ENCODE measurements at regions not wholly inside any gene's neighbourhood (a gene's known extent, or its start where the extent isn't known, plus 50 kb on each side); places are given as distances from the start of the nearest gene placed in this dataset.

- ChIA-PET POLR2A (interaction anchor here (0.8 to 2.8 kb wide), 4 partner anchors 28 to 62 kb away, joined by 3 to 10 read pairs (median 5); partner anchors contain the start of gene HSPA13), CTCF (interaction anchor here (0.5 to 2.1 kb wide), 13 partner anchors 12 to 1409 kb away, joined by 3 to 6 read pairs (median 4); partner anchors contain the start of gene HSPA13)
- Mint-ChIP-seq H3K9me3 (ENCODE audit: unreplicated experiment) (peaks cover 7% of the 10 kb centered on the region), H3K27ac (ENCODE audit: low read depth, unreplicated experiment) (no peak overlapping the region), H3K4me3 (ENCODE audit: unreplicated experiment) (no peak overlapping the region), H3K4me1 (ENCODE audit: insufficient read depth, unreplicated experiment) (peaks cover 11% of the 10 kb centered on the region), H3K27me3 (ENCODE audit: insufficient read depth, unreplicated experiment) (no peaks in the 10 kb centered on the region), H3K36me3 (ENCODE audit: insufficient read depth, unreplicated experiment) (no peaks in the 10 kb centered on the region)
- TF ChIP-seq CTCF (IDR thresholded peaks at IDR 0.05; ENCODE audit: unreplicated experiment) = no peak
- no TSS peak for BruUV-seq (replicated peaks)
- intact Hi-C loops (cut with micrococcal nuclease) = no loop called here
- peak; percentile 61 for DNase-seq (ENCODE audit: unreplicated experiment)
Measured at GRCh38 chr21:14321042-14321441, 61.9 kb downstream of the HSPA13 start.

GRCh38 chr21:14319805-14320204 is 63.1 kb downstream of the HSPA13 start:
- ChIA-PET POLR2A (no interaction called here), CTCF (interaction anchor here (1.1 kb wide), 1 partner anchor 9 kb away, joined by 3 read pairs; no protein-coding TSS in a partner anchor)
- Mint-ChIP-seq H3K9me3 (ENCODE audit: unreplicated experiment) (peaks cover 7% of the 10 kb centered on the region), H3K27ac (ENCODE audit: low read depth, unreplicated experiment) (no peak overlapping the region), H3K4me3 (ENCODE audit: unreplicated experiment) (no peak overlapping the region), H3K4me1 (ENCODE audit: insufficient read depth, unreplicated experiment) (peaks cover 11% of the 10 kb centered on the region), H3K36me3 (ENCODE audit: insufficient read depth, unreplicated experiment) (no peaks in the 10 kb centered on the region), H3K27me3 (ENCODE audit: insufficient read depth, unreplicated experiment) (no peaks in the 10 kb centered on the region)
- TF ChIP-seq CTCF (IDR thresholded peaks at IDR 0.05; ENCODE audit: unreplicated experiment) = no peak
- DNase-seq (ENCODE audit: unreplicated experiment) = no peak
- intact Hi-C loops (cut with micrococcal nuclease) = no loop called here
- no TSS peak for BruUV-seq (replicated peaks)

GRCh38 chr21:14318578-14318977 is 64.4 kb downstream of the HSPA13 start:
- intact Hi-C loops (cut with micrococcal nuclease) = no loop called here
- H3K4me1 Mint-ChIP-seq (ENCODE audit: insufficient read depth, unreplicated experiment) = peaks cover 11% of the 10 kb centered on the region
- no TSS peak for BruUV-seq (replicated peaks)
- no peak for TF ChIP-seq CTCF (IDR thresholded peaks at IDR 0.05; ENCODE audit: unreplicated experiment)
- DNase-seq (ENCODE audit: unreplicated experiment) = no peak
- peaks cover 1% of the 10 kb centered on the region for H3K9me3 Mint-ChIP-seq (ENCODE audit: unreplicated experiment)
- ChIA-PET CTCF (interaction anchor here (0.5 to 1.5 kb wide), 3 partner anchors 84 to 1235 kb away, joined by 3 to 4 read pairs (median 4); no protein-coding TSS in a partner anchor), POLR2A (no interaction called here)
- no peak overlapping the region for H3K4me3 Mint-ChIP-seq (ENCODE audit: unreplicated experiment)
- no peaks in the 10 kb centered on the region for H3K27me3 Mint-ChIP-seq (ENCODE audit: insufficient read depth, unreplicated experiment)
- no peak overlapping the region for H3K27ac Mint-ChIP-seq (ENCODE audit: low read depth, unreplicated experiment)
- no peaks in the 10 kb centered on the region for H3K36me3 Mint-ChIP-seq (ENCODE audit: insufficient read depth, unreplicated experiment)

GRCh38 chr21:14317507-14317906 is 65.4 kb downstream of the HSPA13 start:
- no peak overlapping the region for H3K27ac Mint-ChIP-seq (ENCODE audit: low read depth, unreplicated experiment)
- no peaks in the 10 kb centered on the region for H3K9me3 Mint-ChIP-seq (ENCODE audit: unreplicated experiment)
- intact Hi-C loops (cut with micrococcal nuclease) = no loop called here
- BruUV-seq (replicated peaks) = no TSS peak
- DNase-seq (ENCODE audit: unreplicated experiment) = peak; percentile 32
- peaks cover 11% of the 10 kb centered on the region for H3K4me1 Mint-ChIP-seq (ENCODE audit: insufficient read depth, unreplicated experiment)
- no peaks in the 10 kb centered on the region for H3K36me3 Mint-ChIP-seq (ENCODE audit: insufficient read depth, unreplicated experiment)
- no peak overlapping the region for H3K4me3 Mint-ChIP-seq (ENCODE audit: unreplicated experiment)
- ChIA-PET POLR2A (interaction anchor here (0.8 to 1.2 kb wide), 2 partner anchors 45 to 66 kb away, joined by 3 to 5 read pairs; no protein-coding TSS in a partner anchor), CTCF (interaction anchor here (0.7 kb wide), 1 partner anchor 11 kb away, joined by 3 read pairs; no protein-coding TSS in a partner anchor)
- no peak for TF ChIP-seq CTCF (IDR thresholded peaks at IDR 0.05; ENCODE audit: unreplicated experiment)
- H3K27me3 Mint-ChIP-seq (ENCODE audit: insufficient read depth, unreplicated experiment) = no peaks in the 10 kb centered on the region
